Common myeloid progenitor, CD34-positive (primary cell): ENCODE measurements at regions not wholly inside any gene's neighbourhood (a gene's known extent, or its start where the extent isn't known, plus 50 kb on each side); places are given as distances from the start of the nearest gene placed in this dataset.

Source experiments
- CTCF ChIA-PET: fragments of 350-600 bp; sonication (Branson Sonifier 250); formaldehyde crosslinking; loops from one replicate; lab custom pipeline; 2021; ENCODE audit warnings: antibody characterized with exemption; lab: Charles Lee
- POLR2A ChIA-PET: fragments of 350-600 bp; sonication (Branson Sonifier 250); formaldehyde crosslinking; loops from one replicate; lab custom pipeline; 2021; ENCODE audit warnings: antibody characterized with exemption; lab: Charles Lee
- DNase-seq, 3 donors: peaks; one replicate each; pipeline versions ENCODE4 v3.0.0 to v3.0.0-alpha.2; 2013
- H3K27ac ChIP-seq, 2 experiments: 1 replicate in 1 of 2; 2 replicates in 1 of 2; pipeline ENCODE4 v1.7.0; 2013; ENCODE audit warnings: inconsistent platforms in 2 of 2, low read length in 2 of 2, mild to moderate bottlenecking in 2 of 2, low read depth in 1 of 2, moderate library complexity in 1 of 2; ENCODE audit not compliant: severe bottlenecking in 2 of 2, insufficient read depth in 1 of 2, poor library complexity in 1 of 2
- H3K27me3 ChIP-seq, 5 experiments: replicated peaks in 2 of 5; 1 replicate in 3 of 5; 2 replicates in 2 of 5; pipeline versions ENCODE4 v1.6.1 to v1.7.0; 2013; ENCODE audit warnings: low read length in 4 of 5, mild to moderate bottlenecking in 2 of 5, moderate library complexity in 2 of 5, inconsistent platforms in 1 of 5; ENCODE audit not compliant: insufficient read depth in 5 of 5, control insufficient read depth in 4 of 5
- H3K36me3 ChIP-seq, 4 experiments: 1 replicate in 2 of 4; 2 replicates in 2 of 4; pipeline versions ENCODE4 v1.6.1 to v1.7.0; 2013; ENCODE audit warnings: low read length in 3 of 4, control low read depth in 1 of 4, mild to moderate bottlenecking in 1 of 4; ENCODE audit not compliant: control insufficient read depth in 4 of 4, insufficient read depth in 4 of 4
- H3K4me1 ChIP-seq, 4 experiments: 1 replicate in 3 of 4; 2 replicates in 1 of 4; pipeline versions ENCODE4 v1.6.1 to v1.7.1; 2013; ENCODE audit warnings: low read length in 3 of 4, mild to moderate bottlenecking in 3 of 4, control low read depth in 1 of 4, inconsistent platforms in 1 of 4, moderate library complexity in 1 of 4; ENCODE audit not compliant: control insufficient read depth in 4 of 4, insufficient read depth in 4 of 4; ENCODE audit errors: control extremely low read depth in 1 of 4
- H3K4me3 ChIP-seq, 7 experiments: 1 replicate in 4 of 7; 2 replicates in 3 of 7; pipeline versions ENCODE4 v1.5.1 to v1.7.0; 2013; ENCODE audit warnings: mild to moderate bottlenecking in 7 of 7, low read length in 6 of 7, moderate library complexity in 6 of 7, inconsistent platforms in 2 of 7, low read depth in 2 of 7, control low read depth in 1 of 7; ENCODE audit not compliant: insufficient read depth in 4 of 7, control insufficient read depth in 1 of 7; ENCODE audit errors: extremely low read depth in 1 of 7
- H3K9me3 ChIP-seq, 5 experiments: 1 replicate in 4 of 5; 2 replicates in 1 of 5; pipeline versions ENCODE4 v1.6.1 to v1.7.1; 2013; ENCODE audit warnings: low read length in 4 of 5, mild to moderate bottlenecking in 2 of 5, inconsistent platforms in 1 of 5, low read depth in 1 of 5, moderate library complexity in 1 of 5; ENCODE audit not compliant: control insufficient read depth in 4 of 5, insufficient read depth in 2 of 5; ENCODE audit errors: control extremely low read depth in 1 of 5
- WGBS: methylation state at CpG from one replicate; pipeline ENCODE4 v1.1.5; 2013; ENCODE audit not compliant: insufficient coverage; 5-methylcytosine and 5-hydroxymethylcytosine counted together

GRCh38 chr22:49617264-49617663, 210.4 kb downstream of the BRD1 start:
- 90% methylated on average over 3 of the region's 6 CpGs for WGBS
- H3K36me3 ChIP-seq: peaks cover 0 to 60% (median 33%) of the 10 kb centered on the region in 4 experiments
- H3K27me3 ChIP-seq: no peaks in the 10 kb centered on the region
- no peak for DNase-seq
- ChIA-PET CTCF (no interaction called here), POLR2A (no interaction called here)
- no peak overlapping the region for H3K4me3 ChIP-seq
- peaks cover 0 to 37% (median 17%) of the 10 kb centered on the region in 5 experiments for H3K9me3 ChIP-seq
- no peak overlapping the region for H3K27ac ChIP-seq
- no peaks in the 10 kb centered on the region for H3K4me1 ChIP-seq

- no peaks in the 10 kb centered on the region for H3K27me3 ChIP-seq
- CTCF ChIA-PET: no interaction called here
These were observed 211.1 kb downstream of the BRD1 start for GRCh38 chr22:49616356-49617231.

GRCh38 chr22:49614966-49615965, 212.4 kb downstream of the BRD1 start:
- Histone ChIP-seq H3K4me3 (no peak overlapping the region), H3K27me3 (no peaks in the 10 kb centered on the region), H3K9me3 (peaks cover 0 to 38% (median 17%) of the 10 kb centered on the region in 5 experiments), H3K36me3 (peaks cover 2 to 62% (median 31%) of the 10 kb centered on the region in 4 experiments), H3K4me1 (no peaks in the 10 kb centered on the region), H3K27ac (no peak overlapping the region)
- DNase-seq: no peak
- WGBS: 96% methylated on average over 75 of the region's 77 CpGs
- POLR2A ChIA-PET: no interaction called here
- CTCF ChIA-PET: no interaction called here

More at GRCh38 chr22:49616356-49617231, 211.1 kb downstream of the BRD1 start:
- peaks cover 0 to 61% (median 33%) of the 10 kb centered on the region in 4 experiments for H3K36me3 ChIP-seq
- H3K9me3 ChIP-seq: peaks cover 0 to 38% (median 17%) of the 10 kb centered on the region in 5 experiments
- DNase-seq: no peak
- H3K4me1 ChIP-seq: no peaks in the 10 kb centered on the region
- no peak overlapping the region for H3K27ac ChIP-seq
- 97% methylated on average over 35 of the region's 37 CpGs for WGBS
- POLR2A ChIA-PET: no interaction called here
- H3K4me3 ChIP-seq: no peak overlapping the region

- 97% methylated on average over 15 of the region's 18 CpGs for WGBS
- Histone ChIP-seq H3K4me1 (no peaks in the 10 kb centered on the region), H3K27me3 (no peaks in the 10 kb centered on the region), H3K9me3 (peaks cover 0 to 41% (median 17%) of the 10 kb centered on the region in 5 experiments), H3K36me3 (peaks cover 2 to 63% (median 37%) of the 10 kb centered on the region in 4 experiments), H3K27ac (no peak overlapping the region), H3K4me3 (no peak overlapping the region)
- CTCF ChIA-PET: no interaction called here
- POLR2A ChIA-PET: no interaction called here
- no peak for DNase-seq
These were observed 214.0 kb downstream of the BRD1 start for GRCh38 chr22:49613511-49614270.

DNA sequence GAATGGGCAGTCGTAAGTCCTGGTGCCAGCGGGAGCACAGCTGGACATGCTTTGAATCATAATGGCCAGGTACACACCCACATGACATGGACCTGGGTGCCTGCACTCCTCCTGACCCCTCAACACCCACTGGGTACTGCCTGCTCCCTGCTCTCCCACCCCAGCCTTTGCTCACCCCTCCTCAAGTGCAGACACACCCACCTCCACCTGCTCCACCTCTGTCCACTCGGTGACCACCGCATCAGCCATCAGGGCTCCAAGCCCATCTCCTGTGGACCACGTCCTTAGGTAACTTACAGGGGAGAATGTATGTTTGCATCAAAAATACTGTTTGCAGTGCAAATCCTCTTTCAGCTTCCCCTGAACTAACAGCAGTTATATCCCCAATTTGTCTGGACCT, 214.6 kb downstream of the BRD1 start:
- WGBS: 98% methylated on average over 3 of the region's 5 CpGs
- no peaks in the 10 kb centered on the region for H3K4me1 ChIP-seq

GRCh38 chr22:49609207-49609876, 218.3 kb downstream of the BRD1 start:
- no peaks in the 10 kb centered on the region for H3K27me3 ChIP-seq
- peaks cover 2 to 65% (median 33%) of the 10 kb centered on the region in 4 experiments for H3K36me3 ChIP-seq
- ChIA-PET CTCF (no interaction called here), POLR2A (no interaction called here)
- over 99% methylated on average over 20 of the region's 24 CpGs for WGBS
- peaks cover 4 to 47% (median 15%) of the 10 kb centered on the region in 5 experiments for H3K9me3 ChIP-seq
- H3K4me3 ChIP-seq: no peak overlapping the region
- no peak overlapping the region for H3K27ac ChIP-seq
- no peaks in the 10 kb centered on the region for H3K4me1 ChIP-seq
- no peak for DNase-seq

More for the DNA sequence above, 214.6 kb downstream of the BRD1 start:
- DNase-seq: no peak
- ChIA-PET POLR2A (no interaction called here), CTCF (no interaction called here)
- Histone ChIP-seq H3K27ac (no peak overlapping the region), H3K9me3 (peaks cover 0 to 41% (median 17%) of the 10 kb centered on the region in 5 experiments), H3K4me3 (no peak overlapping the region), H3K36me3 (peaks cover 2 to 66% (median 42%) of the 10 kb centered on the region in 4 experiments), H3K27me3 (no peaks in the 10 kb centered on the region)
